Prostate gland (tissue), 2 donors: ENCODE measurements at regions not wholly inside any gene's neighbourhood (a gene's known extent, or its start where the extent isn't known, plus 50 kb on each side); places are given as distances from the start of the nearest gene placed in this dataset.
"Not testable (repeated sequence)": the region's sequence is repeated elsewhere in the genome, so short reads cannot be mapped to it uniquely, and the experiment has no call there.

Experiments
- CTCF ChIP-seq, 4 experiments: fragments of 200-600 bp in 2 of 4; fragments of 450-650 bp in 2 of 4; sonication (generic) in 2 of 4; IDR thresholded peaks; 1 replicate in 3 of 4; 2 replicates in 1 of 4; pipeline ENCODE4 v1.5.1; 2016 to 2019; ENCODE audit warnings: antibody characterized with exemption in 4 of 4, mild to moderate bottlenecking in 2 of 4, moderate library complexity in 2 of 4
- POLR2A ChIP-seq: fragments of 450-650 bp; IDR thresholded peaks from one replicate; pipeline ENCODE4 v1.6.1; 2016; ENCODE audit warnings: antibody characterized with exemption, mild to moderate bottlenecking

- not testable (repeated sequence) for TF ChIP-seq POLR2A; CTCF (IDR thresholded peaks at IDR 0.05)
These were observed 268.9 kb downstream of the OSR1 start for GRCh38 chr2:19089476-19089875.
